ENCODE measurements at regions not wholly inside any gene's neighbourhood (a gene's known extent, or its start where the extent isn't known, plus 50 kb on each side); places are given as distances from the start of the nearest gene placed in this dataset.
"Not testable (repeated sequence)": the region's sequence is repeated elsewhere in the genome, so short reads cannot be mapped to it uniquely, and the experiment has no call there.

DNA sequence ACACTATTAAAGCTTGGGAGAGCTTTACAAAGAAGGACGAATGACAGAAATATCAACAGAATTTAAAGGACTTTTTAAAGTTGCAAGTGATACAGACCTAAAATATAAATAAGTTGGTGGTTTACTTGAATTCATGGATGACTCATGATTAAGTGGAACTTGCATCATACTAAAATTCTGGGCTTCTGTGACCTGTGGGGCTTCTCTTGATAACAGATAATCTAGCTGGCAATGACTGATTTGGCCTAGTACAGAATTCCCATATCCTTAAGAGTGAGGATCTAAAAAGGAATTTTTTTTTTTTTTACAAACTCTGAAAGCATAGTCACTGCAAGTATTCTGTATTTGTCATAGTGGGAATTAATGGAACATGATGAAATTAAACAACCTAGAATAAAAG lies 543.7 kb upstream of the SGCD start:
- no peak for DNase-seq

- no peak for DNase-seq
Measured at GRCh38 chr5:155783791-155784190, 543.2 kb upstream of the SGCD start.

- DNase-seq, result no peak
Measured at GRCh38 chr5:155786108-155786507, 540.9 kb upstream of the SGCD start.

- no peak for DNase-seq
Measured at GRCh38 chr5:155792873-155793272, 534.1 kb upstream of the SGCD start.

- DNase-seq, result no peak
Measured at GRCh38 chr5:155794795-155795194, 532.2 kb upstream of the SGCD start.

GRCh38 chr5:155799308-155799707 lies 527.7 kb upstream of the SGCD start:
- DNase-seq, result no peak

GRCh38 chr5:155807884-155808576 lies 518.9 kb upstream of the SGCD start:
- no peak for DNase-seq

- no peak for DNase-seq
Measured at GRCh38 chr5:155815248-155815647, 511.7 kb upstream of the SGCD start.

DNA sequence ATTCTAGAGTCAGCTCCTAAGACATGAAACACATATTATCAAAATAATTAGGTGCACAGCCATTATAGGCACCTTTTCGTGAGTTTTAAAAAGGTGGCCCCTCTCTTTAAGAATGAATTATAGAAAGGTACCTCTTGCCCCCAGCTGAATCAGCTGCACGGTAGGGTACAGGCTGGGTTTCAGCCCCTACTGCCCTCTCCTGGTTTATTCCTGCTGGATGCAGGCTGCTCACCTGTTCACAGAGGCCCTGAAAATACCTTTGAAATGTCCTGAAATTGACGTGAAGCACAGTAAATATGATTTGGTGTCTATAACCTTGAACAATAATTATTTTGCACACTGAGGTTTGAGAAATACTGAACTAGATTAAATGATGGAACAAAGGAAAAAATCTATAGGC lies 504.8 kb upstream of the SGCD start:
- DNase-seq, result no peak

- DNase-seq, result no peak
Measured at GRCh38 chr5:155826611-155827507, 500.1 kb upstream of the SGCD start.

- DNase-seq, result not testable (repeated sequence)
Measured at GRCh38 chr5:155827508-155827815, 499.5 kb upstream of the SGCD start.

GRCh38 chr5:155827949-155828348 lies 499.0 kb upstream of the SGCD start:
- DNase-seq, result no peak

- DNase-seq, result no peak
Measured at GRCh38 chr5:155831491-155831890, 495.5 kb upstream of the SGCD start.

- DNase-seq, result no peak
Measured at GRCh38 chr5:155833287-155833686, 493.7 kb upstream of the SGCD start.

DNA sequence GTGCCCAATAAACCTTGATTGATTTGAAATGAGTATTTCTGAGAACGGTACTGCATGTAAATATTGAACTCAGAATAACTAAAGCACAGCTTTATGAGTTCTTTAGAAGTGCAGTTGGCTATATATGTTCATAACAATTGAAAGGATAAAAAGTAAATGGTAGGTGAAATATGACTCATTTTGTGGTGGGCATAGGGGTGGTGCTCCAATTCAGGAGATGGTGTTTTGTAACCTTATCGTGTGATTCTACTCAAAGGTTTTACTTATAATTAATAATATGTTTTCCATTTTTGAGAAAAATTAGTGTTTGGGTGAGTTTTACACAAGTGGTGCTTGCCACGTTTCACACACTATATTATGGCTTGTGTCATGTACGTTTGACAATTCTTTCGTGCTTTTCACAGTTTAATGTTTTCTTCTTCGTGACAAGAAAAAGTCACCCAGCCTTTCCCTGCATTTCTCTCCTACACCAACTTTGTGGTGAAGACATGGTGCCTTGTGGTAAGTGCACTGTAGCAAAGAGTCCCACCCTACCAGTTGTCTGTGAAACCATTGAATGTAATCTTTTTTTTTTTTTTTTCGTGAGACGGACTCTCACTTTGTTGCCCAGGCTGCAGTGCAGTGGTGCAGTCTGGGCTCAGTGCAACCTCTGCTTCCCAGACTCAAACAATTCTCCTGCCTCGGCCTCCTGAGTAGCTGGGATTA lies 492.5 kb upstream of the SGCD start:
- no peak for DNase-seq

GRCh38 chr5:155836089-155836803 lies 490.7 kb upstream of the SGCD start:
- DNase-seq, result no peak

GRCh38 chr5:155838394-155838793 lies 488.6 kb upstream of the SGCD start:
- DNase-seq, result no peak

GRCh38 chr5:155839251-155840037 lies 487.5 kb upstream of the SGCD start:
- DNase-seq, result no peak

DNA sequence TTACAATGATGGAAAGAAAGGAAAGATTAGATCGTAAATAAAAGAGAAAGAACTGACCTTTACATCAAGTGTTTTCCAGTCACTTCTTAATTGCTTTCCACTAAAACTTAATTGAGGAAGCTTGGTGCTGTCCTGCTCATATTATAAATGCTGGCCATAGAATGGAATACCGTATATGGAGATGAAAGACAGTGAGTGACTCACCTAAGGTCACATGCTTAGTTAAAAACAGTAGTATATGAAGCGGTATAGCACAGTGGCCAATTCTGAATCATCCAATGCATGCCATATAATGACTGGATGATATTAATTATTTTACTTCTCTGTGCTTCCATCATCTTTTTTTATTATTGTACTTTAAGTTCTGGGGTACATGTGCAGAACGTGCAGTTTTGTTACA lies 482.4 kb upstream of the SGCD start:
- no peak for DNase-seq

DNA sequence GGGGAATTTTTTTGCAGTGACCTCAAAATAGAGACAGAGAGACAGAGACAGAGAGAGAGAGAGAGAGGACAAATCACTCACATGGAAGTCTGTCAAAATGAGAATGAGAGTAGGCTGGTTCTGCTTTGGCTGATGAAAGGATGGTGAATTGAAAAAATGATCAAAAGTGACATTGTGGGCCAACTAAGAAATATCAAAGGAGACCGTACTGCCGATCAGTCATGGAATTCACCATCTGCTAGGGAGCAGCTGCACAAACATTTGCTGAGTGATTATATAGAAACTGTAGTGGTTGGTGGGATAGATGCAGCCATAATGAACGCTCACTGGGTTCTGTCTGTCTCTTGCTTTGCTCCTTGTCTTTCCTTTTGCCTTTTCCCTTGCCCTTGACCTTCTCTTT lies 476.6 kb upstream of the SGCD start:
- no peak for DNase-seq

- no peak for DNase-seq
Measured at GRCh38 chr5:155866971-155867370, 460.0 kb upstream of the SGCD start.

DNA sequence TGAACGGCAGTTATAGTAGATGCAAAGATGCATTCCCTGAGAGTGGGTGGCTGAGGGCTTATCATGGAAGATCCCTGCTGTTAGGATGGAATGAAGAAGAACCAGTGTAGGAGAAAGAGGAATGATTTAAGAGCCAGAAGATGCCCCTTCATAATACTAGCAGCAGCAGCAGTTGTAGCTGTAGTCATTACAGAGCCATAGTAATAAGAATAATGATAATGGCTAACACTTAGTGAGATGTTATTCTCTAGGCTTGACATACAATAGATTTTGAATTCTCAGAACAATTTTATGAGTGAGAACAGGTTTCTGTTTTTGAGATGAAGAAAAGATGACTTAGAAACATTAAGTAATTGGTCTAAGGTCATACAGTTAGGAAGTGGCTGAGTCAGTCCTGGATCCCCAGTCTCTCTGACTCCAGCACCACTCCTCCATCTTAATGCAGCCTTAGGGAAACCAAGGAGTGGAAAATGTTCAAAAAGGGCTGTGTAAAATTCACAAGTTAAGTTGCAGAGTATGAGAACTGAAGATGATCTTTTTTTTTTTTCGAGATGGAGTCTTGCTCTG lies 459.4 kb upstream of the SGCD start:
- DNase-seq, result no peak
